GM11168 (cell line): ENCODE measurements at regions not wholly inside any gene's neighbourhood (a gene's known extent, or its start where the extent isn't known, plus 50 kb on each side); places are given as distances from the start of the nearest gene placed in this dataset.

Source experiments
- in situ Hi-C: fragments of 300-500 bp; cut with MboI; formaldehyde crosslinking; loops from one replicate; pipeline ENCODE4 v1.12.0; 2022; ENCODE audit warnings: low sequenced_read_pairs; ENCODE audit not compliant: unreplicated experiment

GRCh38 chr11:115684699-115685098, 180.5 kb upstream of the CADM1 start:
- in situ Hi-C loops = no loop called here

- in situ Hi-C loops = no loop called here
These were observed 179.9 kb upstream of the CADM1 start for GRCh38 chr11:115684135-115684534.

GRCh38 chr11:115682888-115683287, 178.7 kb upstream of the CADM1 start:
- in situ Hi-C loops = no loop called here

- in situ Hi-C loops = no loop called here
These were observed 177.9 kb upstream of the CADM1 start for GRCh38 chr11:115682101-115682500.

- in situ Hi-C loops = no loop called here
These were observed 175.7 kb upstream of the CADM1 start for GRCh38 chr11:115679945-115680344.

GRCh38 chr11:115678942-115679341, 174.7 kb upstream of the CADM1 start:
- in situ Hi-C loops = no loop called here

- in situ Hi-C loops = no loop called here
These were observed 173.0 kb upstream of the CADM1 start for GRCh38 chr11:115677190-115677589.

- in situ Hi-C loops = no loop called here
These were observed 172.6 kb upstream of the CADM1 start for GRCh38 chr11:115676768-115677167.

- in situ Hi-C loops = no loop called here
These were observed 172.0 kb upstream of the CADM1 start for GRCh38 chr11:115676206-115676605.

- in situ Hi-C loops = no loop called here
These were observed 170.8 kb upstream of the CADM1 start for GRCh38 chr11:115674937-115675544.

GRCh38 chr11:115674176-115674936, 170.1 kb upstream of the CADM1 start:
- in situ Hi-C loops = no loop called here

GRCh38 chr11:115673720-115674119, 169.5 kb upstream of the CADM1 start:
- in situ Hi-C loops = no loop called here

GRCh38 chr11:115672999-115673411, 168.8 kb upstream of the CADM1 start:
- in situ Hi-C loops = no loop called here

GRCh38 chr11:115672412-115672811, 168.2 kb upstream of the CADM1 start:
- in situ Hi-C loops = no loop called here

GRCh38 chr11:115670538-115671205, 166.5 kb upstream of the CADM1 start:
- in situ Hi-C loops = no loop called here

GRCh38 chr11:115665958-115666357, 161.7 kb upstream of the CADM1 start:
- in situ Hi-C loops = no loop called here

- in situ Hi-C loops = no loop called here
These were observed 161.1 kb upstream of the CADM1 start for GRCh38 chr11:115665175-115665821.

GRCh38 chr11:115664313-115664712, 160.1 kb upstream of the CADM1 start:
- in situ Hi-C loops = no loop called here

- in situ Hi-C loops = no loop called here
These were observed 159.6 kb upstream of the CADM1 start for GRCh38 chr11:115663790-115664189.

GRCh38 chr11:115660030-115660805, 156.0 kb upstream of the CADM1 start:
- in situ Hi-C loops = no loop called here
